ENCODE measurements at regions not wholly inside any gene's neighbourhood (a gene's known extent, or its start where the extent isn't known, plus 50 kb on each side); places are given as distances from the start of the nearest gene placed in this dataset.

GRCh38 chr9:761793-762560, 79.5 kb upstream of the DMRT1 start:
- TF ChIP-seq CTCF (IDR thresholded peaks at IDR 0.05) (no peak), ZFX (IDR thresholded peaks at IDR 0.05; ENCODE audit: borderline replicate concordance) (no peak)

All from 22Rv1 (cell line).